Sciatic nerve (tissue), 2 donors: ENCODE measurements at regions not wholly inside any gene's neighbourhood (a gene's known extent, or its start where the extent isn't known, plus 50 kb on each side); places are given as distances from the start of the nearest gene placed in this dataset.
"Not testable (repeated sequence)": the region's sequence is repeated elsewhere in the genome, so short reads cannot be mapped to it uniquely, and the experiment has no call there.

ENCODE experiments used
- ATAC-seq: fragments of 200-7000 bp; cut with Tn5 transposase; one replicate; pipeline ENCODE4 v1.9.1; 2020; ENCODE audit warnings: mild to moderate bottlenecking, moderate library complexity
- DNase-seq: peaks from one replicate; pipeline ENCODE4 v3.0.0-alpha.2; 2020; ENCODE audit warnings: low spot score
- intact Hi-C: fragments of 100-400 bp; cut with DNase I; formaldehyde crosslinking; loops from one replicate; pipeline ENCODE4 v1.14.2; 2022
- donor health status: DM: no; HTN: no; CAD: no.
- donor health status: DM: no; HTN: no; CAD: no.

GRCh38 chr5:120808135-120808534 is 344.0 kb downstream of the PRR16 start:
- no peak for ATAC-seq
- no peak for DNase-seq
- intact Hi-C loops, result no loop called here

GRCh38 chr5:120808606-120809005 is 344.5 kb downstream of the PRR16 start:
- DNase-seq (no peak), ATAC-seq (no peak)
- intact Hi-C loops, result no loop called here

- DNase-seq (no peak), ATAC-seq (no peak)
- intact Hi-C loops, result no loop called here
These were observed 349.5 kb downstream of the PRR16 start for GRCh38 chr5:120813551-120813950.

GRCh38 chr5:120817044-120817985 is 353.2 kb downstream of the PRR16 start:
- no peak for DNase-seq
- ATAC-seq, result no peak
- intact Hi-C loops, result no loop called here

GRCh38 chr5:120818128-120818527 is 354.0 kb downstream of the PRR16 start:
- ATAC-seq, result no peak
- intact Hi-C loops, result no loop called here
- DNase-seq, result no peak

GRCh38 chr5:120823328-120823727 is 359.2 kb downstream of the PRR16 start:
- no peak for DNase-seq
- intact Hi-C loops, result no loop called here
- ATAC-seq, result no peak

GRCh38 chr5:120831646-120832045 is 367.5 kb downstream of the PRR16 start:
- DNase-seq, ATAC-seq, intact Hi-C loops: not testable (repeated sequence)

GRCh38 chr5:120841830-120842229 is 377.7 kb downstream of the PRR16 start:
- intact Hi-C loops, result no loop called here
- DNase-seq, result no peak
- ATAC-seq, result no peak

- DNase-seq (no peak), ATAC-seq (no peak)
- intact Hi-C loops, result no loop called here
These were observed 379.4 kb downstream of the PRR16 start for GRCh38 chr5:120843390-120843980.

- no peak for ATAC-seq
- DNase-seq, result no peak
- intact Hi-C loops, result no loop called here
These were observed 384.8 kb downstream of the PRR16 start for GRCh38 chr5:120848883-120849282.

- no peak for ATAC-seq
- intact Hi-C loops, result no loop called here
- no peak for DNase-seq
These were observed 388.2 kb downstream of the PRR16 start for GRCh38 chr5:120852222-120852860.

GRCh38 chr5:120866997-120867396 is 402.9 kb downstream of the PRR16 start:
- ATAC-seq (no peak), DNase-seq (no peak)
- intact Hi-C loops, result no loop called here

- DNase-seq (no peak), ATAC-seq (no peak)
- intact Hi-C loops, result no loop called here
These were observed 405.7 kb downstream of the PRR16 start for GRCh38 chr5:120869831-120870230.

- intact Hi-C loops, result no loop called here
These were observed 408.2 kb downstream of the PRR16 start for GRCh38 chr5:120872297-120872696.

GRCh38 chr5:120873083-120873482 is 409.0 kb downstream of the PRR16 start:
- intact Hi-C loops, result no loop called here
- no peak for ATAC-seq
- DNase-seq, result no peak

More at GRCh38 chr5:120872297-120872696, 408.2 kb downstream of the PRR16 start:
- DNase-seq, result no peak
- no peak for ATAC-seq

GRCh38 chr5:120874081-120874862 is 410.2 kb downstream of the PRR16 start:
- no peak for DNase-seq
- intact Hi-C loops, result no loop called here
- ATAC-seq, result no peak

GRCh38 chr5:120882038-120882775 is 418.1 kb downstream of the PRR16 start:
- DNase-seq (no peak), ATAC-seq (no peak)
- intact Hi-C loops, result no loop called here

GRCh38 chr5:120886351-120886860 is 422.3 kb downstream of the PRR16 start:
- ATAC-seq (peak; percentile 24), DNase-seq (no peak)
- intact Hi-C loops, result no loop called here
